ENCODE measurements at regions not wholly inside any gene's neighbourhood (a gene's known extent, or its start where the extent isn't known, plus 50 kb on each side); places are given as distances from the start of the nearest gene placed in this dataset.

- no peak for TF ChIP-seq CTCF (IDR thresholded peaks at IDR 0.05; ENCODE audit: unreplicated experiment)
- Mint-ChIP-seq H3K27me3 (ENCODE audit: insufficient read depth, unreplicated experiment) (no peaks in the 10 kb centered on the region), H3K4me3 (ENCODE audit: unreplicated experiment) (no peak overlapping the region), H3K36me3 (ENCODE audit: insufficient read depth, unreplicated experiment) (no peaks in the 10 kb centered on the region), H3K4me1 (ENCODE audit: insufficient read depth, unreplicated experiment) (no peaks in the 10 kb centered on the region), H3K27ac (ENCODE audit: low read depth, unreplicated experiment) (no peak overlapping the region), H3K9me3 (ENCODE audit: unreplicated experiment) (peaks cover 31% of the 10 kb centered on the region)
- POLR2A ChIA-PET = no interaction called here
- intact Hi-C loops (cut with micrococcal nuclease) = no loop called here
- CTCF ChIA-PET = no interaction called here
- no peak for DNase-seq (ENCODE audit: unreplicated experiment)
- BruUV-seq (replicated peaks) = no TSS peak
Measured at GRCh38 chr12:119262388-119262787, 72.1 kb upstream of the CCDC60 start.

- TF ChIP-seq CTCF (IDR thresholded peaks at IDR 0.05; ENCODE audit: unreplicated experiment) = no peak
- Mint-ChIP-seq H3K4me3 (ENCODE audit: unreplicated experiment) (no peak overlapping the region), H3K36me3 (ENCODE audit: insufficient read depth, unreplicated experiment) (no peaks in the 10 kb centered on the region), H3K4me1 (ENCODE audit: insufficient read depth, unreplicated experiment) (no peaks in the 10 kb centered on the region), H3K27ac (ENCODE audit: low read depth, unreplicated experiment) (no peak overlapping the region), H3K9me3 (ENCODE audit: unreplicated experiment) (peaks cover 38% of the 10 kb centered on the region), H3K27me3 (ENCODE audit: insufficient read depth, unreplicated experiment) (no peaks in the 10 kb centered on the region)
- CTCF ChIA-PET = no interaction called here
- intact Hi-C loops (cut with micrococcal nuclease) = no loop called here
- DNase-seq (ENCODE audit: unreplicated experiment) = no peak
- POLR2A ChIA-PET = no interaction called here
- no TSS peak for BruUV-seq (replicated peaks)
Measured at GRCh38 chr12:119263466-119263865, 71.1 kb upstream of the CCDC60 start.

- no TSS peak for BruUV-seq (replicated peaks)
- Mint-ChIP-seq H3K27ac (ENCODE audit: low read depth, unreplicated experiment) (no peak overlapping the region), H3K4me1 (ENCODE audit: insufficient read depth, unreplicated experiment) (no peaks in the 10 kb centered on the region), H3K27me3 (ENCODE audit: insufficient read depth, unreplicated experiment) (no peaks in the 10 kb centered on the region), H3K36me3 (ENCODE audit: insufficient read depth, unreplicated experiment) (no peaks in the 10 kb centered on the region), H3K9me3 (ENCODE audit: unreplicated experiment) (peaks cover 56% of the 10 kb centered on the region), H3K4me3 (ENCODE audit: unreplicated experiment) (no peak overlapping the region)
- intact Hi-C loops (cut with micrococcal nuclease) = no loop called here
- TF ChIP-seq CTCF (IDR thresholded peaks at IDR 0.05; ENCODE audit: unreplicated experiment) = no peak
- CTCF ChIA-PET = interaction anchor here (0.6 kb wide), 1 partner anchor 8 kb away, joined by 3 read pairs; no protein-coding TSS in a partner anchor
- DNase-seq (ENCODE audit: unreplicated experiment) = no peak
- POLR2A ChIA-PET = no interaction called here
Measured at GRCh38 chr12:119266963-119267362, 67.6 kb upstream of the CCDC60 start.

- H3K9me3 Mint-ChIP-seq (ENCODE audit: unreplicated experiment) = peaks cover 18% of the 10 kb centered on the region
- H3K27ac Mint-ChIP-seq (ENCODE audit: low read depth, unreplicated experiment) = no peak overlapping the region
- no peak for DNase-seq (ENCODE audit: unreplicated experiment)
- H3K36me3 Mint-ChIP-seq (ENCODE audit: insufficient read depth, unreplicated experiment) = no peaks in the 10 kb centered on the region
- TF ChIP-seq CTCF (IDR thresholded peaks at IDR 0.05; ENCODE audit: unreplicated experiment) = no peak
- ChIA-PET CTCF (no interaction called here), POLR2A (no interaction called here)
- no peaks in the 10 kb centered on the region for H3K4me1 Mint-ChIP-seq (ENCODE audit: insufficient read depth, unreplicated experiment)
- no peak overlapping the region for H3K4me3 Mint-ChIP-seq (ENCODE audit: unreplicated experiment)
- H3K27me3 Mint-ChIP-seq (ENCODE audit: insufficient read depth, unreplicated experiment) = no peaks in the 10 kb centered on the region
- intact Hi-C loops (cut with micrococcal nuclease) = no loop called here
- no TSS peak for BruUV-seq (replicated peaks)
Measured at GRCh38 chr12:119274636-119275065, 59.9 kb upstream of the CCDC60 start.
